Neural progenitor cell (in vitro differentiated cells): ENCODE measurements at regions not wholly inside any gene's neighbourhood (a gene's known extent, or its start where the extent isn't known, plus 50 kb on each side); places are given as distances from the start of the nearest gene placed in this dataset.

Source experiments
- DNase-seq: peaks from one replicate; pipeline ENCODE4 v3.0.0-alpha.2; 2016; ENCODE audit warnings: low spot score
- H2AFZ ChIP-seq: fragments of 200-600 bp; sonication (generic); replicated peaks from 2 replicates; pipeline ENCODE4 v1.6.1; 2016; ENCODE audit warnings: antibody characterized with exemption
- H3F3A ChIP-seq: fragments of 200-600 bp; sonication (generic); 2 replicates; pipeline ENCODE4 v1.6.1; 2016; ENCODE audit warnings: antibody characterized with exemption, low read depth
- H3K27ac ChIP-seq: fragments of 200-600 bp; sonication (generic); 2 replicates; pipeline ENCODE4 v1.5.1; 2016; ENCODE audit warnings: mild to moderate bottlenecking
- H3K27me3 ChIP-seq: fragments of 200-600 bp; sonication (generic); 2 replicates; pipeline ENCODE4 v1.6.1; 2016; ENCODE audit warnings: mild to moderate bottlenecking, moderate library complexity
- H3K36me3 ChIP-seq: fragments of 200-600 bp; sonication (generic); 2 replicates; pipeline ENCODE4 v1.5.1; 2016
- H3K4me1 ChIP-seq: fragments of 200-600 bp; sonication (generic); 2 replicates; pipeline ENCODE4 v1.6.1; 2016; ENCODE audit warnings: mixed run types
- H3K4me2 ChIP-seq: fragments of 200-600 bp; sonication (generic); 2 replicates; pipeline ENCODE4 v1.6.1; 2016
- H3K4me3 ChIP-seq: fragments of 200-600 bp; sonication (generic); 2 replicates; pipeline ENCODE4 v1.5.1; 2016
- H3K79me2 ChIP-seq: fragments of 200-600 bp; sonication (generic); 2 replicates; pipeline ENCODE4 v1.6.1; 2016; ENCODE audit warnings: low read depth
- H3K9ac ChIP-seq: fragments of 200-600 bp; sonication (generic); 2 replicates; pipeline ENCODE4 v1.6.1; 2016
- H3K9me3 ChIP-seq: fragments of 200-600 bp; sonication (generic); 2 replicates; pipeline ENCODE4 v1.5.1; 2016; ENCODE audit warnings: low read depth
- H4K20me1 ChIP-seq: fragments of 200-600 bp; sonication (generic); 2 replicates; pipeline ENCODE4 v1.6.1; 2016; ENCODE audit warnings: low read depth
- H3K27ac Mint-ChIP-seq: 3 replicates; pipeline ENCODE4 v1.8.0; 2021; ENCODE audit warnings: mixed read lengths
- H3K27me3 Mint-ChIP-seq: 2 replicates; pipeline ENCODE4 v1.8.0; 2022; ENCODE audit warnings: low read depth, mild to moderate bottlenecking, inconsistent platforms, moderate library complexity, mixed read lengths; ENCODE audit not compliant: insufficient read depth
- H3K36me3 Mint-ChIP-seq: 3 replicates; pipeline ENCODE4 v1.8.0; 2021; ENCODE audit warnings: mixed read lengths
- H3K4me1 Mint-ChIP-seq: 3 replicates; pipeline ENCODE4 v1.8.0; 2021; ENCODE audit warnings: mixed read lengths
- H3K4me3 Mint-ChIP-seq: 3 replicates; pipeline ENCODE4 v1.8.0; 2021; ENCODE audit warnings: mild to moderate bottlenecking, moderate library complexity, mixed read lengths
- H3K9me3 Mint-ChIP-seq: 3 replicates; pipeline ENCODE4 v1.8.0; 2020; ENCODE audit warnings: mixed read lengths
- CTCF ChIP-seq: fragments of 200-600 bp; sonication (generic); IDR thresholded peaks from 2 replicates; pipeline ENCODE4 v1.5.1; 2017; ENCODE audit warnings: antibody characterized with exemption, mild to moderate bottlenecking
- EZH2 ChIP-seq: fragments of 200-600 bp; sonication (generic); IDR thresholded peaks from 2 replicates; pipeline ENCODE4 v1.6.1; 2017; ENCODE audit warnings: antibody characterized with exemption, mild to moderate bottlenecking, moderate library complexity
- EZH2phosphoT487 ChIP-seq: fragments of 200-600 bp; sonication (generic); IDR thresholded peaks from 2 replicates; pipeline ENCODE4 v1.6.1; 2017; ENCODE audit warnings: antibody characterized with exemption

DNA sequence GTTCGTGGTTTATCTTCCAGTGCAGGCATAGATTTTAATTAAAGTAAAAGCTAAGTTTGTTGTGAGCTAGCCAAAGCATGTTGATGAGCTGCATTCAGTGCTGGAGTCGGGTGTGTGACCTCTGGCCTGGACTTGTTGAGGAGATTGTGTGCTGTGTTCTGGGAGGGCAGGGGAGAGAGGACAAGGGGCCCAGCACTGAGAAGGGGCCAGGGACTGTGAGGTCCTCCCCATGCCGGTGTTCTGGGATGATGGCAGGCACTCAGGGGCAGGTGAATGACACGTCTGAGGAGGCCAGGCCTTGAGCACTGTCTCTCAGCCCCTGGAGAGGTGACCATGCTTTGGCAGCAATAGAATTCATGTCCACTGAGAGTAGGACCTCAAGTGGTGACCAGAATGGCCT lies 97.9 kb downstream of the FOXF2 start:
- Histone ChIP-seq H3K36me3 (no peaks in the 10 kb centered on the region), H3F3A (no peaks in the 10 kb centered on the region), H3K79me2 (no peaks in the 10 kb centered on the region), H3K4me2 (no peak overlapping the region), H4K20me1 (no peaks in the 10 kb centered on the region), H3K27ac (no peak overlapping the region), H3K4me1 (no peaks in the 10 kb centered on the region), H3K9me3 (no peaks in the 10 kb centered on the region), H3K9ac (no peak overlapping the region), H3K4me3 (no peak overlapping the region), H3K27me3 (no peaks in the 10 kb centered on the region), H2AFZ (no peak overlapping the region)
- H3K9me3 Mint-ChIP-seq, result peaks cover 2% of the 10 kb centered on the region
- TF ChIP-seq CTCF (no peak), EZH2 (no peak), EZH2phosphoT487 (no peak)
- peaks cover 8% of the 10 kb centered on the region for H3K27me3 Mint-ChIP-seq
- no peaks in the 10 kb centered on the region for H3K36me3 Mint-ChIP-seq
- peaks cover 4% of the 10 kb centered on the region for H3K4me1 Mint-ChIP-seq
- H3K4me3 Mint-ChIP-seq, result no peak overlapping the region
- no peak for DNase-seq
- no peak overlapping the region for H3K27ac Mint-ChIP-seq

- H3K27ac Mint-ChIP-seq, result no peak overlapping the region
- no peak for DNase-seq
- no peak for TF ChIP-seq CTCF
- TF ChIP-seq EZH2, result no peak
- TF ChIP-seq EZH2phosphoT487, result no peak
These were observed 101.6 kb downstream of the FOXF2 start for GRCh38 chr6:1491025-1491424.

DNA sequence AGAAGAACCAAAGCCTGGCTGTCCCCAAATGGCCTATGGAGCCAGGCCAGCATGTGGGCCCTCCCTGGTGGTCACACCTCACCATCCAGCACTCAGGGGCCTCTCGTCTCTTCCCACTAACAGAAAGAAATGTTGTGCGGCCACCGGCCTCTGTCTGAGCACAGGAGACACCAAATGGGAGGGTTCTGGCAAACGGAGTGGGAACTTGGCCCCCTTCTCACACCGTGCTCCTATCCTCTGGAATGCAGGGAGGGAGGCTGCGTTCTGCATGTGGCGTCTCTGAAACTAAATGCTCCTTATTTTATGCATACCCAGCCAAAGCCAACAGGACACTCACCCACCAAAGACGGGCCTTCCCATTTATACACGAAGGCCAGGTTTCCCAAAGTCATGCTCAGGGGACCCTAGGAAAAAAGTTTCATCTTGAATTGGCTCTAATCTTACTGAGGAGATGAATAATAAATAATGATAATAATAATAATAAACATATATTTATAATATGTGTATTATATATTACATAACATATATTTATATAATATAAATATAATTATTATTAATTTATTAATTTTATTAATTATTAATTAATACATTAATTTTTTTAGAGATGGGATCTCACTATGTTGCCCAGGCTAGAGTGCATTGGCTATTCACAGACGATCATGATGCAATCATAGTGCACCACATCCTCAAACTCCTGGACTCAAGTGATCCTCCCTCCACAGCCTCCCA lies 102.4 kb downstream of the FOXF2 start:
- no peak for DNase-seq
- Histone ChIP-seq H3K27me3 (no peaks in the 10 kb centered on the region), H3K4me3 (no peak overlapping the region), H3K4me1 (no peaks in the 10 kb centered on the region), H3K9me3 (no peaks in the 10 kb centered on the region), H3K9ac (no peak overlapping the region), H2AFZ (no peak overlapping the region), H3K27ac (no peak overlapping the region), H4K20me1 (no peaks in the 10 kb centered on the region), H3K4me2 (no peak overlapping the region), H3F3A (no peaks in the 10 kb centered on the region), H3K79me2 (no peaks in the 10 kb centered on the region), H3K36me3 (no peaks in the 10 kb centered on the region)
- Mint-ChIP-seq H3K4me3 (no peak overlapping the region), H3K9me3 (peaks cover 14% of the 10 kb centered on the region), H3K27me3 (peaks cover 5% of the 10 kb centered on the region), H3K36me3 (no peaks in the 10 kb centered on the region), H3K27ac (no peak overlapping the region), H3K4me1 (peaks cover 3% of the 10 kb centered on the region)
- TF ChIP-seq EZH2 (no peak), CTCF (no peak), EZH2phosphoT487 (no peak)

More at GRCh38 chr6:1491025-1491424, 101.6 kb downstream of the FOXF2 start:
- H3K27ac ChIP-seq, result no peak overlapping the region
- Mint-ChIP-seq H3K4me1 (peaks cover 3% of the 10 kb centered on the region), H3K9me3 (peaks cover 12% of the 10 kb centered on the region), H3K4me3 (no peak overlapping the region), H3K36me3 (no peaks in the 10 kb centered on the region), H3K27me3 (peaks cover 5% of the 10 kb centered on the region)
- H3K27me3 ChIP-seq, result no peaks in the 10 kb centered on the region
- H3K4me2 ChIP-seq, result no peak overlapping the region
- H3K9me3 ChIP-seq, result no peaks in the 10 kb centered on the region
- H3K4me1 ChIP-seq, result no peaks in the 10 kb centered on the region
- no peak overlapping the region for H3K4me3 ChIP-seq
- no peak overlapping the region for H3K9ac ChIP-seq
- no peaks in the 10 kb centered on the region for H4K20me1 ChIP-seq
- H3F3A ChIP-seq, result no peaks in the 10 kb centered on the region
- no peaks in the 10 kb centered on the region for H3K36me3 ChIP-seq
- H3K79me2 ChIP-seq, result no peaks in the 10 kb centered on the region
- no peak overlapping the region for H2AFZ ChIP-seq
